Hepatocyte (in vitro differentiated cells): ENCODE measurements at regions not wholly inside any gene's neighbourhood (a gene's known extent, or its start where the extent isn't known, plus 50 kb on each side); places are given as distances from the start of the nearest gene placed in this dataset.
A peak's percentile ranks its signal among the peaks of the same experiment; 100 is the strongest.

Experiments used
- DNase-seq: peaks from one replicate; pipeline ENCODE4 v3.0.0-alpha.2; 2016; ENCODE audit warnings: low spot score
- H2AFZ ChIP-seq: fragments of 200-600 bp; sonication (generic); 2 replicates; pipeline ENCODE4 v1.6.0; 2016; ENCODE audit warnings: antibody characterized with exemption, mild to moderate bottlenecking
- H3K27ac ChIP-seq: fragments of 200-600 bp; sonication (generic); 2 replicates; pipeline ENCODE4 v1.5.1; 2016; ENCODE audit warnings: mild to moderate bottlenecking
- H3K27me3 ChIP-seq: fragments of 200-600 bp; sonication (generic); 2 replicates; pipeline ENCODE4 v1.6.1; 2016
- H3K36me3 ChIP-seq: fragments of 200-600 bp; sonication (generic); replicated peaks from 2 replicates; pipeline ENCODE4 v1.5.1; 2016; ENCODE audit warnings: low read depth; ENCODE audit not compliant: insufficient read depth
- H3K4me1 ChIP-seq: fragments of 200-600 bp; sonication (generic); 2 replicates; pipeline ENCODE4 v1.5.1; 2016; ENCODE audit warnings: mild to moderate bottlenecking, moderate library complexity; ENCODE audit not compliant: insufficient read depth
- H3K4me2 ChIP-seq: fragments of 200-600 bp; sonication (generic); 2 replicates; pipeline ENCODE4 v1.6.0; 2016
- H3K4me3 ChIP-seq: fragments of 200-600 bp; sonication (generic); 2 replicates; pipeline ENCODE4 v1.5.1; 2016; ENCODE audit warnings: mild to moderate bottlenecking
- H3K79me2 ChIP-seq: fragments of 200-600 bp; sonication (generic); 2 replicates; pipeline ENCODE4 v1.6.0; 2017; ENCODE audit warnings: mild to moderate bottlenecking
- H3K9me2 ChIP-seq: fragments of 200-600 bp; sonication (generic); replicated peaks from 2 replicates; pipeline ENCODE4 v1.6.0; 2017; ENCODE audit warnings: mild to moderate bottlenecking; ENCODE audit not compliant: insufficient read depth
- H3K9me3 ChIP-seq: fragments of 200-600 bp; sonication (generic); 2 replicates; pipeline ENCODE4 v1.5.1; 2016; ENCODE audit warnings: low read depth, mild to moderate bottlenecking
- H4K20me1 ChIP-seq: fragments of 200-600 bp; sonication (generic); 2 replicates; pipeline ENCODE4 v1.6.0; 2016; ENCODE audit warnings: mild to moderate bottlenecking; ENCODE audit not compliant: insufficient read depth, poor library complexity, severe bottlenecking
- EZH2 ChIP-seq: fragments of 200-600 bp; sonication (generic); IDR thresholded peaks from 2 replicates; pipeline ENCODE4 v1.6.1; 2016; ENCODE audit warnings: antibody characterized with exemption, mild to moderate bottlenecking, borderline replicate concordance
- EZH2phosphoT487 ChIP-seq: fragments of 200-600 bp; sonication (generic); IDR thresholded peaks from one replicate; pipeline ENCODE4 v1.6.1; 2018; ENCODE audit warnings: antibody characterized with exemption, mild to moderate bottlenecking, low read depth, moderate library complexity; ENCODE audit not compliant: unreplicated experiment, severe bottlenecking
- WGBS: methylation state at CpG from one replicate; pipeline ENCODE4 v1.1.6; 2016; ENCODE audit warnings: low lambda C conversion rate; ENCODE audit errors: missing lambda C conversion rate; 5-methylcytosine and 5-hydroxymethylcytosine counted together
- TF ChIP-seq, protein P1 (sequence below): fragments of 200-600 bp; sonication (generic); IDR thresholded peaks from 2 replicates; pipeline ENCODE4 v1.5.1; 2016; ENCODE audit warnings: antibody characterized with exemption, mild to moderate bottlenecking; ENCODE audit not compliant: poor library complexity

DNA sequence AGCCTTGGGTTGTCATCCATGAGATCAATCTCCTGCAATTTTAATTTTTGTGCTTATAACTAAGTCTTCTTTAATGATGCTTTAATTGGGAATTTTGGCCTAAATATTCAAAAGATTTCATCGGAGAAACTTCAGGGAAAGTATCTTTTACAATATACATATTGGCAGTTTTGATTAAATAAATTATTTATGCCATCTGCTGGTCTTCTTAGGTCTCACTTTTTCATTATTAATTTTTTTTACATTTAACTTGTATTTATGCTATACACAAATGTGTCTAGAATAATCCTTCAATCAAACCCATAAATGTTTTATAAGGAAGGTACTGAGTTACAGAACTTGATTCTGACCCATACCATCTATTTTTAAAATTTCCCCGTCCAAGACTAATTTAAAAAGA lies 95.1 kb upstream of the XPO1 start:
- Histone ChIP-seq H4K20me1 (no peaks in the 10 kb centered on the region), H3K27me3 (no peaks in the 10 kb centered on the region), H3K9me3 (no peaks in the 10 kb centered on the region), H3K4me3 (no peak overlapping the region), H2AFZ (no peak overlapping the region), H3K4me1 (no peaks in the 10 kb centered on the region), H3K79me2 (no peaks in the 10 kb centered on the region), H3K27ac (no peak overlapping the region), H3K4me2 (no peak overlapping the region), H3K36me3 (no peaks in the 10 kb centered on the region), H3K9me2 (no peaks in the 10 kb centered on the region)
- TF ChIP-seq, protein P1, sequence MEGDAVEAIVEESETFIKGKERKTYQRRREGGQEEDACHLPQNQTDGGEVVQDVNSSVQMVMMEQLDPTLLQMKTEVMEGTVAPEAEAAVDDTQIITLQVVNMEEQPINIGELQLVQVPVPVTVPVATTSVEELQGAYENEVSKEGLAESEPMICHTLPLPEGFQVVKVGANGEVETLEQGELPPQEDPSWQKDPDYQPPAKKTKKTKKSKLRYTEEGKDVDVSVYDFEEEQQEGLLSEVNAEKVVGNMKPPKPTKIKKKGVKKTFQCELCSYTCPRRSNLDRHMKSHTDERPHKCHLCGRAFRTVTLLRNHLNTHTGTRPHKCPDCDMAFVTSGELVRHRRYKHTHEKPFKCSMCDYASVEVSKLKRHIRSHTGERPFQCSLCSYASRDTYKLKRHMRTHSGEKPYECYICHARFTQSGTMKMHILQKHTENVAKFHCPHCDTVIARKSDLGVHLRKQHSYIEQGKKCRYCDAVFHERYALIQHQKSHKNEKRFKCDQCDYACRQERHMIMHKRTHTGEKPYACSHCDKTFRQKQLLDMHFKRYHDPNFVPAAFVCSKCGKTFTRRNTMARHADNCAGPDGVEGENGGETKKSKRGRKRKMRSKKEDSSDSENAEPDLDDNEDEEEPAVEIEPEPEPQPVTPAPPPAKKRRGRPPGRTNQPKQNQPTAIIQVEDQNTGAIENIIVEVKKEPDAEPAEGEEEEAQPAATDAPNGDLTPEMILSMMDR, result peak; percentile 14
- TF ChIP-seq EZH2phosphoT487 (no peak), EZH2 (no peak)
- no peak for DNase-seq
- WGBS, result 91% methylated on average over 2 of the region's 2 CpGs

DNA sequence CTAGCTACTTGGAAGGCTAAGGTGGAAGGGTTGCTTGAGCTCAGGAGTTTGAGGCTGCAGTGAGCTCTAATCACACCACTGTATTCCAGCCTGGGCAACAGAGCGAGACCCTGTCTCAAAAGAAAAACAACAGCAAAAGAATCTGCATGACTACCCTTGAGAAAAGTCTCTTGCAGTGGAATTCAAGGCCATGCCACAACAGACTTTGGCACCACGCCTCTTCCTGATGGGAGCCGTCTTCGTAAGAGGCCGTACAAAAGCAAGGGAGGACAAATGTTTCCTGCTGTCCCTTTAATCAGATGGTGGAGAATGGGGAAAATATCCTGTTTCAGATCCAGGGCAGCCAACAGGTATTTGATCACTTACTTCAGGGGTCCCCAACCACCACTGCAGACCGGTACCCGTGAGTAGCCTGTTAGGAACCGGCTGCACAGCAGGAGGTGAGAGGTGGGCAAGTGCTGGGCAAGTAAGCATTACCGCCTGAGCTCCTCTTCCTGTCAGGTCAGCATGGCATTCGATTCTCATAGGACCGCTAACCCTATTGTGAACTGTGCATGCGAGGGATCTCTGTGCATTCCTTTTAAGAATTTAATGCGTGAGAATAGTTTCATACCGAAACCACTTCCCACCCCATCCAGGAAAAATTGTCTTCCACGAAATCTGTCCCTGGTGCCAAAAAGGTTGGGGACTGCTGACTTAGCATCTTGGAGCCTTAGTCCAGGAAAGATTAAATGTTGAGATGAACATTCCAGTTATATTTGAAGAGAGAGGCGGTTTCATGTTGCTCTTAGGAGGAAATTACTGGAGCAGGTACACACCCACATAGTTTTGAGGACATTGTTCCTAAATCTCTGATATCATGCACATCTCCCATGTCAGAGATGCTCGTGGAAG lies 94.4 kb upstream of the XPO1 start:
- TF ChIP-seq, protein P1, result no peak
- no peak for TF ChIP-seq EZH2phosphoT487
- H2AFZ ChIP-seq, result no peak overlapping the region
- no peaks in the 10 kb centered on the region for H3K4me1 ChIP-seq
- no peaks in the 10 kb centered on the region for H3K79me2 ChIP-seq
- no peak overlapping the region for H3K27ac ChIP-seq
- no peaks in the 10 kb centered on the region for H3K27me3 ChIP-seq
- H3K4me2 ChIP-seq, result no peak overlapping the region
- no peak for DNase-seq
- H3K36me3 ChIP-seq, result no peaks in the 10 kb centered on the region
- no peaks in the 10 kb centered on the region for H3K9me2 ChIP-seq
- H3K4me3 ChIP-seq, result no peak overlapping the region
- no peaks in the 10 kb centered on the region for H4K20me1 ChIP-seq
- 84% methylated on average over 17 of the region's 17 CpGs for WGBS
- H3K9me3 ChIP-seq, result no peaks in the 10 kb centered on the region

DNA sequence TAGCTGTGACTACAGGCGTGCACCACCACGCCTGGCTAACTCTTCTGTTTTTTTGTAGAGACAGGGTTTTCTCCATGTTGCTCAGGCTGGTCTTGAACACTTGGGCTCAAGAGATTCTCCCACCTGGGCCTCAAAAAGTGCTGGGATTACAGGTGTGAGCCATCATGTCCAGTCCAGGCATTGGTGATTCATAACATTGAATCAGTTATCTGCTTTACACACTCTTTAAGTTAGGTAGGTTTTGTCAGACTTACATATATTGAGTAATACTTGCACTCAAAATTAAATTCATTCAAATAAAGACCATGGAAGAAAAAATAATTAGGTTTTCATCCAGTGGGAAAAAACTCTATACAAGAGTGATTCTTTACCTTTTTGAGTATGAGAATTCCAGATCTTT lies 93.2 kb upstream of the XPO1 start:
- Histone ChIP-seq H3K4me3 (no peak overlapping the region), H3K9me3 (no peaks in the 10 kb centered on the region), H3K4me1 (no peaks in the 10 kb centered on the region), H3K9me2 (no peaks in the 10 kb centered on the region), H3K27ac (no peak overlapping the region), H3K79me2 (no peaks in the 10 kb centered on the region), H4K20me1 (no peaks in the 10 kb centered on the region), H3K27me3 (no peaks in the 10 kb centered on the region), H3K36me3 (no peaks in the 10 kb centered on the region), H3K4me2 (no peak overlapping the region), H2AFZ (no peak overlapping the region)
- DNase-seq, result no peak
- TF ChIP-seq EZH2phosphoT487 (no peak), EZH2 (no peak)
- TF ChIP-seq, protein P1, result no peak
- WGBS, result 95% methylated on average over 2 of the region's 2 CpGs
